ENCODE measurements at regions not wholly inside any gene's neighbourhood (a gene's known extent, or its start where the extent isn't known, plus 50 kb on each side); places are given as distances from the start of the nearest gene placed in this dataset.

GRCh38 chr2:176415937-176416499 lies 146.8 kb downstream of the MTX2 start:
- TF ChIP-seq CTCF (conservative IDR thresholded peaks at IDR 0.05; ENCODE audit: low read depth, low read length) (no peak), EZH2 (IDR thresholded peaks at IDR 0.05; ENCODE audit: borderline replicate concordance, low read depth, low read length, poor library complexity, severe bottlenecking) (no peak)
